GM12878 (cell line): ENCODE measurements at regions not wholly inside any gene's neighbourhood (a gene's known extent, or its start where the extent isn't known, plus 50 kb on each side); places are given as distances from the start of the nearest gene placed in this dataset.
"Not testable (repeated sequence)": the region's sequence is repeated elsewhere in the genome, so short reads cannot be mapped to it uniquely, and the experiment has no call there.

Experiments
- ATAC-seq: fragments of 200-7000 bp; cut with Tn5 transposase; 3 replicates; pipeline ENCODE4 v1.9.1; 2020; ENCODE audit warnings: mild to moderate bottlenecking, moderate library complexity
- BruUV-seq: library from RNA; stranded (reverse); fragments of 400-500 nt; replicated peaks from 2 replicates; lab custom pipeline; 2021; lab: Mats Ljungman, UMichigan
- CTCF ChIA-PET: fragments of 300-600 bp; sonication (Branson Sonifier 250); formaldehyde crosslinking; extraction: SDS; loops from one replicate; lab custom pipeline; 2021; ENCODE audit warnings: inconsistent platforms; lab: Yijun Ruan, JAX
- POLR2A ChIA-PET: fragments of 350-600 bp; formaldehyde crosslinking; extraction: SDS; loops from one replicate; lab custom pipeline; 2021; ENCODE audit warnings: inconsistent platforms; lab: Charles Lee
- RAD21 ChIA-PET: fragments of 300-600 bp; sonication (Branson Sonifier 250); formaldehyde crosslinking; loops from one replicate; lab custom pipeline; 2023; ENCODE audit warnings: antibody characterized with exemption; ENCODE audit not compliant: unreplicated experiment; lab: Charles Lee
- SMC1A ChIA-PET: fragments of 300-600 bp; sonication (Branson Sonifier 250); formaldehyde crosslinking; loops from one replicate; lab custom pipeline; 2023; ENCODE audit not compliant: unreplicated experiment, uncharacterized antibody; lab: Charles Lee
- DNase-seq: peaks from one replicate; pipeline ENCODE4 v3.0.0-alpha.2; 2011; ENCODE audit warnings: low read depth, low spot score
- FAIRE-seq: peaks from 3 replicates; lab custom pipeline; 2011; peaks lifted over from hg19 to GRCh38; lab: Jason Lieb, UNC
- H2AFZ ChIP-seq: 2 replicates; pipeline ENCODE4 v1.6.0; 2011; ENCODE audit warnings: low read depth, low read length, control low read depth; ENCODE audit not compliant: control insufficient read depth
- H3K27ac ChIP-seq: 2 replicates; pipeline ENCODE4 v1.5.1; 2011; ENCODE audit warnings: control low read depth; ENCODE audit not compliant: control insufficient read depth, insufficient read depth
- H3K27me3 ChIP-seq, 2 experiments: replicated peaks in 1 of 2; 2 replicates each; pipeline versions ENCODE4 v1.6.0 to v1.6.1; 2011; ENCODE audit warnings: low read length in 1 of 2; ENCODE audit not compliant: control insufficient read depth in 2 of 2, insufficient read depth in 2 of 2
- H3K36me3 ChIP-seq, 2 experiments: 2 replicates each; pipeline ENCODE4 v1.5.1; 2011; ENCODE audit warnings: low read length in 1 of 2; ENCODE audit not compliant: control insufficient read depth in 2 of 2, insufficient read depth in 2 of 2
- H3K4me1 ChIP-seq: 2 replicates; pipeline ENCODE4 v1.6.1; 2011; ENCODE audit warnings: mild to moderate bottlenecking, low read length, moderate library complexity, mixed read lengths; ENCODE audit not compliant: control insufficient read depth, insufficient read depth
- H3K4me2 ChIP-seq: 2 replicates; pipeline ENCODE4 v1.6.0; 2011; ENCODE audit warnings: control low read depth; ENCODE audit not compliant: control insufficient read depth, insufficient read depth
- H3K4me3 ChIP-seq: fragments of 200-600 bp; sonication (generic); 2 replicates; pipeline ENCODE4 v1.5.1; 2016
- H3K79me2 ChIP-seq: 2 replicates; pipeline ENCODE4 v1.6.0; 2011; ENCODE audit warnings: low read length; ENCODE audit not compliant: control insufficient read depth, insufficient read depth
- H3K9ac ChIP-seq: 2 replicates; pipeline ENCODE4 v1.8.0; 2011; ENCODE audit warnings: low read length, control low read depth, mixed read lengths; ENCODE audit not compliant: control insufficient read depth, insufficient read depth
- H3K9me3 ChIP-seq: replicated peaks from 3 replicates; pipeline ENCODE4 v1.5.1; 2011; ENCODE audit warnings: mild to moderate bottlenecking, low read length; ENCODE audit not compliant: control insufficient read depth, insufficient read depth
- H4K20me1 ChIP-seq: 2 replicates; pipeline ENCODE4 v1.6.0; 2011; ENCODE audit not compliant: control insufficient read depth, insufficient read depth
- BRCA1 ChIP-seq: IDR thresholded peaks from 2 replicates; pipeline ENCODE4 v1.6.1; 2011; ENCODE audit warnings: low read depth, low read length, improper control_type of control experiment
- CHD4 ChIP-seq: fragments of 200-600 bp; sonication (generic); IDR thresholded peaks from 2 replicates; pipeline ENCODE4 v1.6.1; 2016; ENCODE audit warnings: mild to moderate bottlenecking
- HCFC1 ChIP-seq: fragments of 150-350 bp; IDR thresholded peaks from 2 replicates; pipeline ENCODE4 v1.6.1; 2014; ENCODE audit warnings: low read length
- IKZF2 ChIP-seq, 2 experiments: fragments of 450-650 bp; IDR thresholded peaks; 2 replicates each; pipeline ENCODE4 v1.6.1; 2017; ENCODE audit warnings: mild to moderate bottlenecking in 2 of 2, moderate library complexity in 2 of 2
- JUND ChIP-seq: IDR thresholded peaks from 2 replicates; pipeline ENCODE4 v1.6.1; 2012; ENCODE audit warnings: low read depth, mild to moderate bottlenecking, low read length, improper control_type of control experiment, moderate library complexity
- MAX ChIP-seq: IDR thresholded peaks from 2 replicates; pipeline ENCODE4 v1.6.1; 2012; ENCODE audit warnings: low read depth, low read length, improper control_type of control experiment
- MEF2A ChIP-seq: IDR thresholded peaks from 2 replicates; pipeline ENCODE4 v1.6.1; 2011; ENCODE audit warnings: low read depth, mild to moderate bottlenecking, low read length, moderate library complexity; ENCODE audit not compliant: insufficient read depth
- MEF2B ChIP-seq: fragments of 450-650 bp; IDR thresholded peaks from 2 replicates; pipeline ENCODE4 v1.6.1; 2018; ENCODE audit warnings: mild to moderate bottlenecking, moderate library complexity; ENCODE audit not compliant: partially characterized antibody, poor library complexity, severe bottlenecking
- MTA2 ChIP-seq: fragments of 450-650 bp; IDR thresholded peaks from 2 replicates; pipeline ENCODE4 v1.6.1; 2016; ENCODE audit warnings: low read depth, mild to moderate bottlenecking, moderate library complexity
- MXI1 ChIP-seq: fragments of 150-350 bp; IDR thresholded peaks from 2 replicates; pipeline ENCODE4 v1.6.1; 2011; ENCODE audit warnings: low read depth, mild to moderate bottlenecking, inconsistent platforms, low read length, improper control_type of control experiment
- NRF1 ChIP-seq: conservative IDR thresholded peaks from 2 replicates; pipeline ENCODE4 v1.6.1; 2011; ENCODE audit warnings: mild to moderate bottlenecking, low read depth, low read length, improper control_type of control experiment
- PBX3 ChIP-seq: IDR thresholded peaks from 2 replicates; pipeline ENCODE4 v1.6.1; 2011; ENCODE audit warnings: mild to moderate bottlenecking, low read depth, low read length, moderate library complexity; ENCODE audit not compliant: insufficient replicate concordance
- SP1 ChIP-seq: IDR thresholded peaks from one replicate; pipeline ENCODE4 v1.6.1; 2011; ENCODE audit warnings: low read depth, low read length
- SPI1 ChIP-seq: IDR thresholded peaks from 2 replicates; pipeline ENCODE4 v1.6.1; 2011; ENCODE audit warnings: low read depth, mild to moderate bottlenecking, low read length, moderate library complexity, borderline replicate concordance; ENCODE audit not compliant: insufficient read depth
- WGBS: methylation state at CpG from one replicate; pipeline ENCODE4 v1.1.6; 2016; ENCODE audit warnings: low lambda C conversion rate; ENCODE audit not compliant: insufficient replicate concordance, insufficient coverage; ENCODE audit errors: missing lambda C conversion rate; 5-methylcytosine and 5-hydroxymethylcytosine counted together
- in situ Hi-C: fragments of 300-500 bp; cut with MboI; formaldehyde crosslinking; loops from 9 replicates; pipeline ENCODE4 v1.14.3; 2018; ENCODE audit warnings: mixed read lengths
- intact Hi-C: fragments of 100-400 bp; cut with micrococcal nuclease; formaldehyde crosslinking; loops from one replicate; pipeline ENCODE4 v1.14.2; 2022; ENCODE audit not compliant: unreplicated experiment

- SMC1A ChIA-PET, result interaction anchor here (1.0 to 1.1 kb wide), 2 partner anchors 30 to 35 kb away, joined by 3 read pairs; no protein-coding TSS in a partner anchor
- CTCF ChIA-PET, FAIRE-seq: not testable (repeated sequence)
Measured at GRCh38 chr5:127222571-127223156, 67.9 kb upstream of the MEGF10 start.

GRCh38 chr5:127223256-127223974 is 67.2 kb upstream of the MEGF10 start:
- SMC1A ChIA-PET, result interaction anchor here (1.0 to 1.1 kb wide), 2 partner anchors 29 to 36 kb away, joined by 3 read pairs; no protein-coding TSS in a partner anchor

More at GRCh38 chr5:127222571-127223156, 67.9 kb upstream of the MEGF10 start:
- H3K4me1 ChIP-seq, in situ Hi-C loops, H3K9me3 ChIP-seq, H2AFZ ChIP-seq, H3K27me3 ChIP-seq, H3K9ac ChIP-seq, H3K79me2 ChIP-seq, H3K4me3 ChIP-seq, H4K20me1 ChIP-seq, RAD21 ChIA-PET, H3K36me3 ChIP-seq, POLR2A ChIA-PET, H3K27ac ChIP-seq, intact Hi-C loops, DNase-seq, BruUV-seq: not testable (repeated sequence)
- TF ChIP-seq MEF2B (peak; percentile 86), SPI1 (0 out of 2 replicates have a peak, but pooled peaks have one; percentile 52), IKZF2 (IDR thresholded peaks at IDR 0.05) (0 out of 4 replicates have a peak, but pooled peaks of 1 of the 2 experiments have one; percentile 35), MTA2 (peak; percentile 16; the same call in 1 of the 2 replicates)
- 0 out of 2 replicates have a peak overlapping the region, but pooled peaks have one; percentile 15 for H3K4me2 ChIP-seq
- 0% methylated on average over 1 of the region's 1 CpG for WGBS
- ATAC-seq, result peak; percentile 56

More at GRCh38 chr5:127223256-127223974, 67.2 kb upstream of the MEGF10 start:
- peak; percentile 27 for FAIRE-seq
- no peaks in the 10 kb centered on the region for H3K36me3 ChIP-seq
- ATAC-seq, result no peak
- H3K4me1 ChIP-seq, result peaks cover 6% of the 10 kb centered on the region; the same call in 1 of the 2 replicates
- ChIA-PET POLR2A (no interaction called here), RAD21 (no interaction called here), CTCF (no interaction called here)
- TF ChIP-seq BRCA1 (no peak), MXI1 (no peak), MEF2A (no peak), HCFC1 (no peak), JUND (no peak), NRF1 (no peak), CHD4 (no peak), MAX (no peak), PBX3 (no peak), SP1 (no peak)
- H3K27me3 ChIP-seq, result no peaks in the 10 kb centered on the region
- in situ Hi-C loops, result no loop called here
- WGBS, result 67% methylated on average over 6 of the region's 6 CpGs
- no peaks in the 10 kb centered on the region for H3K9me3 ChIP-seq
- no peak overlapping the region for H3K4me2 ChIP-seq
- no peak overlapping the region for H3K9ac ChIP-seq
- H4K20me1 ChIP-seq, result no peaks in the 10 kb centered on the region
- no peaks in the 10 kb centered on the region for H3K79me2 ChIP-seq
- H2AFZ ChIP-seq, result no peak overlapping the region
- H3K27ac ChIP-seq, result no peak overlapping the region
- intact Hi-C loops, result no loop called here
- no peak overlapping the region for H3K4me3 ChIP-seq
- no peak for DNase-seq
- no TSS peak for BruUV-seq
